ENCODE measurements at regions not wholly inside any gene's neighbourhood (a gene's known extent, or its start where the extent isn't known, plus 50 kb on each side); places are given as distances from the start of the nearest gene placed in this dataset.
"Not testable (repeated sequence)": the region's sequence is repeated elsewhere in the genome, so short reads cannot be mapped to it uniquely, and the experiment has no call there.

- no peaks in the 10 kb centered on the region for H3K4me1 ChIP-seq (ENCODE audit: control insufficient read depth, insufficient read depth, low read length)
- no peaks in the 10 kb centered on the region for H3K27me3 ChIP-seq (ENCODE audit: control insufficient read depth, insufficient read depth, low read length)
- H3K36me3 ChIP-seq (ENCODE audit: control insufficient read depth, insufficient read depth, low read length) = no peaks in the 10 kb centered on the region
- H3K9ac ChIP-seq (ENCODE audit: low read length) = no peak overlapping the region
- no peaks in the 10 kb centered on the region for H3K9me3 ChIP-seq (ENCODE audit: control insufficient read depth, low read length)
- H3K4me3 ChIP-seq (ENCODE audit: low read length) = no peak overlapping the region
These were observed 211.0 kb upstream of the AKR1E2 start for GRCh38 chr10:4615042-4615441.

GRCh38 chr10:4609251-4609650 is 216.8 kb upstream of the AKR1E2 start:
- Histone ChIP-seq H3K36me3 (ENCODE audit: control insufficient read depth, insufficient read depth, low read length) (no peaks in the 10 kb centered on the region), H3K4me3 (ENCODE audit: low read length) (no peak overlapping the region), H3K9ac (ENCODE audit: low read length) (no peak overlapping the region), H3K9me3 (ENCODE audit: control insufficient read depth, low read length) (no peaks in the 10 kb centered on the region), H3K4me1 (ENCODE audit: control insufficient read depth, insufficient read depth, low read length) (no peaks in the 10 kb centered on the region), H3K27me3 (ENCODE audit: control insufficient read depth, insufficient read depth, low read length) (no peaks in the 10 kb centered on the region)

GRCh38 chr10:4607681-4608080 is 218.3 kb upstream of the AKR1E2 start:
- no peak overlapping the region for H3K9ac ChIP-seq (ENCODE audit: low read length)
- H3K27me3 ChIP-seq (ENCODE audit: control insufficient read depth, insufficient read depth, low read length) = no peaks in the 10 kb centered on the region
- H3K36me3 ChIP-seq (ENCODE audit: control insufficient read depth, insufficient read depth, low read length) = no peaks in the 10 kb centered on the region
- no peaks in the 10 kb centered on the region for H3K4me1 ChIP-seq (ENCODE audit: control insufficient read depth, insufficient read depth, low read length)
- H3K9me3 ChIP-seq (ENCODE audit: control insufficient read depth, low read length) = no peaks in the 10 kb centered on the region
- H3K4me3 ChIP-seq (ENCODE audit: low read length) = no peak overlapping the region

- H3K9ac ChIP-seq (ENCODE audit: low read length) = no peak overlapping the region
- H3K4me3 ChIP-seq (ENCODE audit: low read length) = no peak overlapping the region
- no peaks in the 10 kb centered on the region for H3K27me3 ChIP-seq (ENCODE audit: control insufficient read depth, insufficient read depth, low read length)
- H3K9me3 ChIP-seq (ENCODE audit: control insufficient read depth, low read length) = no peaks in the 10 kb centered on the region
- H3K36me3 ChIP-seq (ENCODE audit: control insufficient read depth, insufficient read depth, low read length) = no peaks in the 10 kb centered on the region
- no peaks in the 10 kb centered on the region for H3K4me1 ChIP-seq (ENCODE audit: control insufficient read depth, insufficient read depth, low read length)
These were observed 219.0 kb upstream of the AKR1E2 start for GRCh38 chr10:4606856-4607636.

GRCh38 chr10:4602764-4603491 is 223.1 kb upstream of the AKR1E2 start:
- no peaks in the 10 kb centered on the region for H3K36me3 ChIP-seq (ENCODE audit: control insufficient read depth, insufficient read depth, low read length)
- H3K27me3 ChIP-seq (ENCODE audit: control insufficient read depth, insufficient read depth, low read length) = no peaks in the 10 kb centered on the region
- H3K4me1 ChIP-seq (ENCODE audit: control insufficient read depth, insufficient read depth, low read length) = no peaks in the 10 kb centered on the region
- H3K9ac ChIP-seq (ENCODE audit: low read length) = no peak overlapping the region
- no peak overlapping the region for H3K4me3 ChIP-seq (ENCODE audit: low read length)
- no peaks in the 10 kb centered on the region for H3K9me3 ChIP-seq (ENCODE audit: control insufficient read depth, low read length)

- Histone ChIP-seq H3K4me1 (ENCODE audit: control insufficient read depth, insufficient read depth, low read length) (no peaks in the 10 kb centered on the region), H3K27me3 (ENCODE audit: control insufficient read depth, insufficient read depth, low read length) (no peaks in the 10 kb centered on the region), H3K4me3 (ENCODE audit: low read length) (no peak overlapping the region), H3K9ac (ENCODE audit: low read length) (no peak overlapping the region), H3K36me3 (ENCODE audit: control insufficient read depth, insufficient read depth, low read length) (no peaks in the 10 kb centered on the region), H3K9me3 (ENCODE audit: control insufficient read depth, low read length) (no peaks in the 10 kb centered on the region)
These were observed 226.5 kb upstream of the AKR1E2 start for GRCh38 chr10:4599471-4599870.

GRCh38 chr10:4597898-4598297 is 228.1 kb upstream of the AKR1E2 start:
- not testable (repeated sequence) for H3K36me3 ChIP-seq (ENCODE audit: control insufficient read depth, insufficient read depth, low read length); H3K9me3 ChIP-seq (ENCODE audit: control insufficient read depth, low read length); H3K4me3 ChIP-seq (ENCODE audit: low read length); H3K27me3 ChIP-seq (ENCODE audit: control insufficient read depth, insufficient read depth, low read length); H3K4me1 ChIP-seq (ENCODE audit: control insufficient read depth, insufficient read depth, low read length); H3K9ac ChIP-seq (ENCODE audit: low read length)

- H3K36me3 ChIP-seq (ENCODE audit: control insufficient read depth, insufficient read depth, low read length) = no peaks in the 10 kb centered on the region
- H3K4me3 ChIP-seq (ENCODE audit: low read length) = no peak overlapping the region
- H3K4me1 ChIP-seq (ENCODE audit: control insufficient read depth, insufficient read depth, low read length) = no peaks in the 10 kb centered on the region
- no peak overlapping the region for H3K9ac ChIP-seq (ENCODE audit: low read length)
- H3K27me3 ChIP-seq (ENCODE audit: control insufficient read depth, insufficient read depth, low read length) = no peaks in the 10 kb centered on the region
- no peaks in the 10 kb centered on the region for H3K9me3 ChIP-seq (ENCODE audit: control insufficient read depth, low read length)
These were observed 229.1 kb upstream of the AKR1E2 start for GRCh38 chr10:4596951-4597350.

- no peak overlapping the region for H3K9ac ChIP-seq (ENCODE audit: low read length)
- H3K27me3 ChIP-seq (ENCODE audit: control insufficient read depth, insufficient read depth, low read length) = no peaks in the 10 kb centered on the region
- H3K4me1 ChIP-seq (ENCODE audit: control insufficient read depth, insufficient read depth, low read length) = no peaks in the 10 kb centered on the region
- no peaks in the 10 kb centered on the region for H3K36me3 ChIP-seq (ENCODE audit: control insufficient read depth, insufficient read depth, low read length)
- no peak overlapping the region for H3K4me3 ChIP-seq (ENCODE audit: low read length)
- H3K9me3 ChIP-seq (ENCODE audit: control insufficient read depth, low read length) = no peaks in the 10 kb centered on the region
These were observed 230.2 kb upstream of the AKR1E2 start for GRCh38 chr10:4595719-4596319.

GRCh38 chr10:4590807-4591206 is 235.2 kb upstream of the AKR1E2 start:
- no peaks in the 10 kb centered on the region for H3K4me1 ChIP-seq (ENCODE audit: control insufficient read depth, insufficient read depth, low read length)
- H3K9me3 ChIP-seq (ENCODE audit: control insufficient read depth, low read length) = no peaks in the 10 kb centered on the region
- no peaks in the 10 kb centered on the region for H3K36me3 ChIP-seq (ENCODE audit: control insufficient read depth, insufficient read depth, low read length)
- H3K9ac ChIP-seq (ENCODE audit: low read length) = no peak overlapping the region
- H3K4me3 ChIP-seq (ENCODE audit: low read length) = no peak overlapping the region
- no peaks in the 10 kb centered on the region for H3K27me3 ChIP-seq (ENCODE audit: control insufficient read depth, insufficient read depth, low read length)

GRCh38 chr10:4588824-4589223 is 237.2 kb upstream of the AKR1E2 start:
- H3K27me3 ChIP-seq (ENCODE audit: control insufficient read depth, insufficient read depth, low read length) = no peaks in the 10 kb centered on the region
- H3K4me3 ChIP-seq (ENCODE audit: low read length) = no peak overlapping the region
- no peak overlapping the region for H3K9ac ChIP-seq (ENCODE audit: low read length)
- H3K36me3 ChIP-seq (ENCODE audit: control insufficient read depth, insufficient read depth, low read length) = no peaks in the 10 kb centered on the region
- H3K4me1 ChIP-seq (ENCODE audit: control insufficient read depth, insufficient read depth, low read length) = no peaks in the 10 kb centered on the region
- H3K9me3 ChIP-seq (ENCODE audit: control insufficient read depth, low read length) = no peaks in the 10 kb centered on the region

GRCh38 chr10:4587466-4587865 is 238.5 kb upstream of the AKR1E2 start:
- no peaks in the 10 kb centered on the region for H3K9me3 ChIP-seq (ENCODE audit: control insufficient read depth, low read length)
- no peaks in the 10 kb centered on the region for H3K4me1 ChIP-seq (ENCODE audit: control insufficient read depth, insufficient read depth, low read length)
- no peaks in the 10 kb centered on the region for H3K36me3 ChIP-seq (ENCODE audit: control insufficient read depth, insufficient read depth, low read length)
- H3K9ac ChIP-seq (ENCODE audit: low read length) = no peak overlapping the region
- no peaks in the 10 kb centered on the region for H3K27me3 ChIP-seq (ENCODE audit: control insufficient read depth, insufficient read depth, low read length)
- H3K4me3 ChIP-seq (ENCODE audit: low read length) = no peak overlapping the region
